OCI-LY1 (cell line): ENCODE measurements at regions not wholly inside any gene's neighbourhood (a gene's known extent, or its start where the extent isn't known, plus 50 kb on each side); places are given as distances from the start of the nearest gene placed in this dataset.

Source experiments
- EZH2 ChIP-seq: fragments of 200-600 bp; sonication (generic), shearing (Covaris generic); IDR thresholded peaks from 2 replicates; pipeline ENCODE4 v1.8.0; 2017; ENCODE audit warnings: borderline replicate concordance, mixed run types, mild to moderate bottlenecking, antibody characterized with exemption, low read length, moderate library complexity, mixed read lengths
- TF ChIP-seq, protein P1 (sequence below): fragments of 200-600 bp; sonication (generic), shearing (Covaris generic); IDR thresholded peaks from 2 replicates; pipeline ENCODE4 v1.5.1; 2017; ENCODE audit warnings: mild to moderate bottlenecking, antibody characterized with exemption, low read length, moderate library complexity, mixed read lengths

DNA sequence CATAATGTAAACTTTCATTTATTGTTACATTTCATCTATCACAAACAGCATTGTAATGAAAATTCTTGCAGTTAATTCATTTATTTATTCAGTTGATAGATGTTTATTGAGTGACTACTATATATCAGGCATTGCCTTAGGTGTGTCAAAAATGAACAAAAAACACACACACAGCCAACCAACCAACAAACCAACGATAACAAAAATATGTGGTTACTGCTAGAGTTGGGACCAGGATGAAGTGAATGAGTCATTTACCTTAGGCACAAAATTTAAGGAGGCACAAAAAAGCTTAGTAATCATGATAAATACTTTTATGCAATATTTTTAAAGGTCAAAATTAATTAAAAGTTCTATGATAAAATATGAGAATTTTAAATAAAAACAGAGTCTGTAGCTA lies 223.4 kb downstream of the CSNK1G3 start:
- TF ChIP-seq, protein P1, sequence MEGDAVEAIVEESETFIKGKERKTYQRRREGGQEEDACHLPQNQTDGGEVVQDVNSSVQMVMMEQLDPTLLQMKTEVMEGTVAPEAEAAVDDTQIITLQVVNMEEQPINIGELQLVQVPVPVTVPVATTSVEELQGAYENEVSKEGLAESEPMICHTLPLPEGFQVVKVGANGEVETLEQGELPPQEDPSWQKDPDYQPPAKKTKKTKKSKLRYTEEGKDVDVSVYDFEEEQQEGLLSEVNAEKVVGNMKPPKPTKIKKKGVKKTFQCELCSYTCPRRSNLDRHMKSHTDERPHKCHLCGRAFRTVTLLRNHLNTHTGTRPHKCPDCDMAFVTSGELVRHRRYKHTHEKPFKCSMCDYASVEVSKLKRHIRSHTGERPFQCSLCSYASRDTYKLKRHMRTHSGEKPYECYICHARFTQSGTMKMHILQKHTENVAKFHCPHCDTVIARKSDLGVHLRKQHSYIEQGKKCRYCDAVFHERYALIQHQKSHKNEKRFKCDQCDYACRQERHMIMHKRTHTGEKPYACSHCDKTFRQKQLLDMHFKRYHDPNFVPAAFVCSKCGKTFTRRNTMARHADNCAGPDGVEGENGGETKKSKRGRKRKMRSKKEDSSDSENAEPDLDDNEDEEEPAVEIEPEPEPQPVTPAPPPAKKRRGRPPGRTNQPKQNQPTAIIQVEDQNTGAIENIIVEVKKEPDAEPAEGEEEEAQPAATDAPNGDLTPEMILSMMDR, result no peak
- TF ChIP-seq EZH2, result no peak
